Skeletal muscle satellite cell (primary cell): ENCODE measurements at regions not wholly inside any gene's neighbourhood (a gene's known extent, or its start where the extent isn't known, plus 50 kb on each side); places are given as distances from the start of the nearest gene placed in this dataset.
"Not testable (repeated sequence)": the region's sequence is repeated elsewhere in the genome, so short reads cannot be mapped to it uniquely, and the experiment has no call there.

Source experiments
- H3K27me3 ChIP-seq: 2 replicates; pipeline ENCODE4 v1.7.0; 2013; ENCODE audit warnings: low read length; ENCODE audit not compliant: control insufficient read depth, insufficient read depth
- H3K36me3 ChIP-seq: 2 replicates; pipeline ENCODE4 v1.7.0; 2013; ENCODE audit warnings: mild to moderate bottlenecking, control low read depth, low read length; ENCODE audit not compliant: insufficient read depth
- H3K4me1 ChIP-seq: 2 replicates; pipeline ENCODE4 v1.7.0; 2013; ENCODE audit warnings: low read length; ENCODE audit not compliant: control insufficient read depth, insufficient read depth
- H3K4me2 ChIP-seq: 2 replicates; pipeline ENCODE4 v1.7.0; 2013; ENCODE audit warnings: mild to moderate bottlenecking, low read length
- H3K4me3 ChIP-seq: 2 replicates; pipeline ENCODE4 v1.7.0; 2013; ENCODE audit warnings: low read length
- H3K9ac ChIP-seq: 2 replicates; pipeline ENCODE4 v1.7.0; 2013; ENCODE audit warnings: mild to moderate bottlenecking, low read depth, low read length, moderate library complexity
- H3K9me3 ChIP-seq: replicated peaks from 2 replicates; pipeline ENCODE4 v1.7.0; 2013; ENCODE audit warnings: mild to moderate bottlenecking, control low read depth, low read length

- Histone ChIP-seq H3K36me3 (no peaks in the 10 kb centered on the region), H3K4me1 (no peaks in the 10 kb centered on the region), H3K4me3 (no peak overlapping the region)
Measured at GRCh38 chr5:101482931-101483330, 579.8 kb upstream of the ST8SIA4 start.

GRCh38 chr5:101473483-101473882 lies 570.4 kb upstream of the ST8SIA4 start:
- H3K27me3 ChIP-seq = no peaks in the 10 kb centered on the region
- H3K9ac ChIP-seq = no peak overlapping the region
- no peak overlapping the region for H3K4me2 ChIP-seq
- no peaks in the 10 kb centered on the region for H3K36me3 ChIP-seq
- H3K4me3 ChIP-seq = no peak overlapping the region
- peaks cover 3% of the 10 kb centered on the region for H3K4me1 ChIP-seq
- no peaks in the 10 kb centered on the region for H3K9me3 ChIP-seq

More at GRCh38 chr5:101482931-101483330, 579.8 kb upstream of the ST8SIA4 start:
- Histone ChIP-seq H3K9ac (no peak overlapping the region), H3K9me3 (no peaks in the 10 kb centered on the region), H3K4me2 (no peak overlapping the region), H3K27me3 (no peaks in the 10 kb centered on the region)

DNA sequence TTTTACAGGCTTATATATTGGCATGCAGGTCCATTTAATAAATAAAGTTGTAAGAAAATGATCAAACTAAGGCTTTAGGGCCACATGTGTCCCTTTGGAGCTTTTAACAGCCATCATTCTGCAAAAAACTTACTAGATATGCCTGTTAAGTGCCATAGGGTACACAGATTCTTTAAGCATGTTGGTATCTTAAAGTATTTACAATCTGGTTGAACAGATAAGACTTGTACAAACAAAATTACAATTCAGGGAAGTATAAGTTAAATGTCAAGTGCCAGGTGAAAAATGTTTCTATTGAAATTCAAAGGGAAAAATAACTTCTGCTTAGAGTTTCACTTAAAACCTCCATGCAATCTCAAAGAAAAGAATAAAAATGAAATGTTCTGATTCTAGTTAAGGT lies 558.4 kb upstream of the ST8SIA4 start:
- Histone ChIP-seq H3K9me3 (no peaks in the 10 kb centered on the region), H3K9ac (no peak overlapping the region), H3K36me3 (no peaks in the 10 kb centered on the region), H3K4me3 (no peak overlapping the region), H3K4me2 (no peak overlapping the region), H3K4me1 (no peaks in the 10 kb centered on the region), H3K27me3 (no peaks in the 10 kb centered on the region)

DNA sequence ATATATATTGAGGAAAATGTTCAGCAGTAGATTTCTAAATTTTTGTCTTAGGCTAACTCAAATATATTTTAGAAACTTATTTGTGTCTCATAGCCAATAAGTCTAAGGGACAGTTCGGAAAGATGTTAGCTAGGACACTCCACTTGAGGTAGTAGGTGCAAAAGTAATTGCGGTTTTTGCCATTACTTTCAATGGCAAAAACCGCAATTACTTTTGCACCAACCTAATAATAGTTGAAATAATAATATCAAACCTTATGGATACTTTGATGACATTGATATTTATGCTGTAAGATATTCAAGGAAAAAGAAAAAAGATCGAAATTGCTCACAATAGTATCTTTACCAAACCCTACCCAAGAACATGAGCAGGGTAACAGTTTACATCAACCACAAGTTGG lies 555.5 kb upstream of the ST8SIA4 start:
- Histone ChIP-seq H3K4me1 (no peaks in the 10 kb centered on the region), H3K9ac (no peak overlapping the region), H3K36me3 (no peaks in the 10 kb centered on the region), H3K27me3 (no peaks in the 10 kb centered on the region), H3K4me3 (no peak overlapping the region), H3K9me3 (no peaks in the 10 kb centered on the region), H3K4me2 (no peak overlapping the region)

- no peaks in the 10 kb centered on the region for H3K36me3 ChIP-seq
- H3K9me3 ChIP-seq = no peaks in the 10 kb centered on the region
- no peak overlapping the region for H3K4me3 ChIP-seq
- H3K4me1 ChIP-seq = no peaks in the 10 kb centered on the region
- H3K27me3 ChIP-seq = no peaks in the 10 kb centered on the region
- H3K9ac ChIP-seq = no peak overlapping the region
- H3K4me2 ChIP-seq = no peak overlapping the region
Measured at GRCh38 chr5:101455851-101456250, 552.8 kb upstream of the ST8SIA4 start.

DNA sequence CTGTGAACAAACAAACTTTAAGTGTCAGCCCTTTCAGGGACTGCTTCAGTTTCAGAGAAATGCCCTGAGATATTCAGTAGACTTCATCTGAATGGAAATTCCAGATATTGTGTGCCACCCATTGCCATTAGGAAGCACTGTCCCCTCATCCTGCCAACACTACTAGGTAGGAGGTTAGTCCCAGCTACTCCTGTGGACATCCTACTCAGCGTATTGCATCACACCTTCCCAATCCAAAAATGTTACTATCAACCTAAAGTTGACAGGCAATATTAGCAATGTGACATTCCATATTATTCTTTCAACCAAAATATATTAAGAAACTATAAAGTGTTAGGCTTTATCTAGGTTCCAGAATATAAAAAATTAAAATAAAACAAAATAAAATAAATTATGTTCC lies 552.0 kb upstream of the ST8SIA4 start:
- Histone ChIP-seq H3K4me1 (peaks cover 1% of the 10 kb centered on the region), H3K4me2 (no peak overlapping the region), H3K9me3 (no peaks in the 10 kb centered on the region), H3K4me3 (no peak overlapping the region), H3K9ac (no peak overlapping the region), H3K36me3 (no peaks in the 10 kb centered on the region), H3K27me3 (no peaks in the 10 kb centered on the region)

DNA sequence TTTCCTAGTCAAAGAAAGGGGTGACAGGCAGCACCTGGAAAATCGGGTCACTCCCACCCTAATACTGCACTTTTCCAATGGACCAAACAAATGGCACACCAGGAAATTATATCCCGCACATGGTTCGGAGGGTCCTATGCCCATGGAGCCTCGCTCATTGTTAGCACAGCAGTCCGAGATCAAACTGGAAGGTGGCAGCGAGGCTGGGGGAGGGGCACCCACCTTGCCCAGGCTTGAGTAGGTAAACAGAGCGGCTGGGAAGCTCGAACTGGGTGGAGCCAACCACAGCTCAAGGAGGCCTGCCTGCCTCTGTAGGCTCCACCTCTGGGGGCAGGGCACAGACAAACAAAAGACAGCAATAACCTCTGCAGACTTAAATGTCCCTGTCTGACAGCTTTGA lies 539.2 kb upstream of the ST8SIA4 start:
- H3K4me3 ChIP-seq, H3K9ac ChIP-seq, H3K9me3 ChIP-seq, H3K4me2 ChIP-seq, H3K36me3 ChIP-seq, H3K27me3 ChIP-seq, H3K4me1 ChIP-seq: not testable (repeated sequence)

DNA sequence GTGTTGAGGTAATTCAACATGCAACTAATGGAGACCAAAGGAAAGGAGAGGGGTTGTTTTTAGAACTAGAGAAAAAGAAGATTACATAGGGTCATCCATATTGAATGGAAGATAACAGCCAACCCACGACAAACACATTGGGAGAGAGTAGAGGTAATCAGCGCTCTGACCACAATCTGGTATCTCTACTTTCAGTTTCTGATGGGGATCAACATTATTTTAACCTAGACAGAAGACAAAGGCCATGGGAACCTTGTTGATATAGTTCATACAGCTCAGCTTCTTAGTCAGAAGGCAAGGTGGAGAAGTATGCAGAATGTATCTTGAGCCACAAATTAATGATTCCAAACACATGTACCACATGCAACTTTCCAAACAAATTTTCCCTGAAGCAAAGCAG lies 537.1 kb upstream of the ST8SIA4 start:
- Histone ChIP-seq H3K36me3 (no peaks in the 10 kb centered on the region), H3K9me3 (no peaks in the 10 kb centered on the region), H3K4me2 (no peak overlapping the region), H3K4me3 (no peak overlapping the region), H3K4me1 (peaks cover 7% of the 10 kb centered on the region), H3K9ac (no peak overlapping the region), H3K27me3 (no peaks in the 10 kb centered on the region)

DNA sequence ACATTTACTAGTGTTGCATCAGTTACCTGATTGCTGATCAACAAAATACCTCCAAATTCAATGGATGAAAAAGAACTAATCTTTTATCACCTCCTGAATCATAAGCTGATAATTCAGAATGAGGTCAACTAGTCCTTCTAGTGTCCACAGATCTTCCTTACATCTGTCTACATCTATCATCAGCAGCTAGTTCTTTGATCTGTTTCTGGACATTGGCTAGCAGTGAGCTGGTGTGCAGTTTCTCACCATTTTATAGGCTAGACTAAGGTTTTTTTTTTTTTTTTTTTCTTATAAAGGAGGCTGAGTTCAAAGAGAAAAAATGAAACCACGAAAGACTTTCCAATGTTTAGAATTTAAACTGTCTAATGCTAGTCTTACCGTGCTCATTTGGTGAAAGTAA lies 534.3 kb upstream of the ST8SIA4 start:
- Histone ChIP-seq H3K4me3 (no peak overlapping the region), H3K36me3 (no peaks in the 10 kb centered on the region), H3K27me3 (no peaks in the 10 kb centered on the region), H3K9ac (no peak overlapping the region), H3K4me2 (no peak overlapping the region), H3K4me1 (peaks cover 7% of the 10 kb centered on the region), H3K9me3 (no peaks in the 10 kb centered on the region)

- H3K27me3 ChIP-seq = no peaks in the 10 kb centered on the region
- H3K9ac ChIP-seq = no peak overlapping the region
- peak overlapping the region; percentile 44 for H3K4me2 ChIP-seq
- no peak overlapping the region for H3K4me3 ChIP-seq
- no peaks in the 10 kb centered on the region for H3K9me3 ChIP-seq
- no peaks in the 10 kb centered on the region for H3K36me3 ChIP-seq
- peaks cover 7% of the 10 kb centered on the region for H3K4me1 ChIP-seq
Measured at GRCh38 chr5:101435768-101436167, 532.7 kb upstream of the ST8SIA4 start.

DNA sequence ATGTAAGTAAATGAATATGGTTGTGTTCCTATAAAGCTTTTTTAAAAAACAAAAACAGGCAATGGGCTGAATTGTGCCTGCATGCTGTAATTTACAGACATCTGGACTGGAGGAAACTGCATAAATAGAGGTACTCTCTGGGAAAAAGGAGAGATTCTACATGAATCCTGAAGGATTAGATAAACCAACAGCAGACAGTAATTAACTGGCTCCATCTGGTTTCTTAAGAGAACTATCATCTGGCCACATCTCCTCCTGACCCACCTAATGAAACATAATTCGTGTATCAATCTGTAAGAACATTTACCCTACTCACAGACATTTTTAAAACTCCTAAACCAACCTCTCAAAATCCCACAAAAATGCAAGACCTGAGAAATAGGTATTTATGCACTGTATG lies 528.1 kb upstream of the ST8SIA4 start:
- Histone ChIP-seq H3K4me1 (peaks cover 25% of the 10 kb centered on the region), H3K4me2 (no peak overlapping the region), H3K36me3 (no peaks in the 10 kb centered on the region), H3K27me3 (no peaks in the 10 kb centered on the region), H3K4me3 (no peak overlapping the region), H3K9me3 (no peaks in the 10 kb centered on the region), H3K9ac (no peak overlapping the region)

DNA sequence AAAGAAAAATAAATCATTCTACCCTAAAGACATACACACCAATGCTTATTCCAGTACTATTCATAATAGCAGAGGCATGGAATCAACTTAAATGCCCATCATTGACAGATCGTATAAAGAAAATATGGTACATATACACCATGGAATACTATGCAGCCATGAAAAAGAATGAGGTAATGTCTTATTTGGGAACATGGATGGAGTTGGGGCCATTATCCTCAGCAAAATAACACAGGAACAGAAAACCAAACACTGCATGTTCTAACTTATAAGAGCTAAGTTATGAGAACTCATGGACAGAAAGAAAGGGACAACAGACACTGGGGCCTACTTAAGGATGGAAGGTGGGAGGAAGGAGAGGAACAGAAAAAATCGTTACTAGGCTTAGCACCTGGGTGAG lies 527.5 kb upstream of the ST8SIA4 start:
- Histone ChIP-seq H3K4me2 (no peak overlapping the region), H3K36me3 (no peaks in the 10 kb centered on the region), H3K4me3 (no peak overlapping the region), H3K9me3 (no peaks in the 10 kb centered on the region), H3K4me1 (peaks cover 26% of the 10 kb centered on the region), H3K9ac (no peak overlapping the region), H3K27me3 (no peaks in the 10 kb centered on the region)
